HuH-7 (cell line): ENCODE measurements at regions not wholly inside any gene's neighbourhood (a gene's known extent, or its start where the extent isn't known, plus 50 kb on each side); places are given as distances from the start of the nearest gene placed in this dataset.
"Not testable (repeated sequence)": the region's sequence is repeated elsewhere in the genome, so short reads cannot be mapped to it uniquely, and the experiment has no call there.

Experiments
- DNase-seq: peaks from one replicate; pipeline ENCODE4 v3.0.0; 2011; ENCODE audit warnings: low spot score

- DNase-seq, result no peak
Measured at GRCh38 chr9:27817747-27818146, 244.5 kb upstream of the C9orf72 start.

- no peak for DNase-seq
Measured at GRCh38 chr9:27818348-27818747, 245.1 kb upstream of the C9orf72 start.

GRCh38 chr9:27828908-27829307, 255.6 kb upstream of the C9orf72 start:
- DNase-seq, result no peak

- DNase-seq, result no peak
Measured at GRCh38 chr9:27829621-27830020, 256.3 kb upstream of the C9orf72 start.

GRCh38 chr9:27832108-27832507, 258.8 kb upstream of the C9orf72 start:
- not testable (repeated sequence) for DNase-seq

- DNase-seq, result no peak
Measured at GRCh38 chr9:27835286-27835685, 262.0 kb upstream of the C9orf72 start.

- no peak for DNase-seq
Measured at GRCh38 chr9:27835746-27836145, 262.5 kb upstream of the C9orf72 start.

- no peak for DNase-seq
Measured at GRCh38 chr9:27836661-27837401, 263.6 kb upstream of the C9orf72 start.

- no peak for DNase-seq
Measured at GRCh38 chr9:27838876-27839275, 265.6 kb upstream of the C9orf72 start.

- DNase-seq, result not testable (repeated sequence)
Measured at GRCh38 chr9:27839767-27840166, 266.5 kb upstream of the C9orf72 start.

GRCh38 chr9:27844797-27845196, 271.5 kb upstream of the C9orf72 start:
- no peak for DNase-seq

GRCh38 chr9:27847380-27847779, 274.1 kb upstream of the C9orf72 start:
- no peak for DNase-seq

- DNase-seq, result no peak
Measured at GRCh38 chr9:27847818-27848217, 274.5 kb upstream of the C9orf72 start.

- DNase-seq, result no peak
Measured at GRCh38 chr9:27848315-27848714, 275.0 kb upstream of the C9orf72 start.

GRCh38 chr9:27851858-27852257, 278.6 kb upstream of the C9orf72 start:
- DNase-seq, result no peak

GRCh38 chr9:27853529-27853928, 280.2 kb upstream of the C9orf72 start:
- no peak for DNase-seq

GRCh38 chr9:27856054-27856453, 282.8 kb upstream of the C9orf72 start:
- DNase-seq, result no peak

- DNase-seq, result no peak
Measured at GRCh38 chr9:27856748-27857147, 283.5 kb upstream of the C9orf72 start.

- no peak for DNase-seq
Measured at GRCh38 chr9:27861887-27862286, 288.6 kb upstream of the C9orf72 start.

- DNase-seq, result no peak
Measured at GRCh38 chr9:27864644-27865438, 291.6 kb upstream of the C9orf72 start.

- DNase-seq, result no peak
Measured at GRCh38 chr9:27866741-27867140, 293.5 kb upstream of the C9orf72 start.

GRCh38 chr9:27870404-27870803, 297.1 kb upstream of the C9orf72 start:
- no peak for DNase-seq

GRCh38 chr9:27880156-27880555, 306.9 kb upstream of the C9orf72 start:
- no peak for DNase-seq

- DNase-seq, result no peak
Measured at GRCh38 chr9:27880635-27881034, 307.4 kb upstream of the C9orf72 start.
